ENCODE measurements at regions not wholly inside any gene's neighbourhood (a gene's known extent, or its start where the extent isn't known, plus 50 kb on each side); places are given as distances from the start of the nearest gene placed in this dataset.

- ATAC-seq = no peak
- intact Hi-C loops (cut with micrococcal nuclease; ENCODE audit: unreplicated experiment) = no loop called here
- H3K9ac ChIP-seq (ENCODE audit: control insufficient read depth, insufficient read depth, low read length) = no peak overlapping the region
- TF ChIP-seq STAT1 (conservative IDR thresholded peaks at IDR 0.05) (no peak), RUNX3 (IDR thresholded peaks at IDR 0.05; ENCODE audit: low read length) (no peak), NR2C2 (IDR thresholded peaks at IDR 0.05; ENCODE audit: borderline replicate concordance, control insufficient read depth, insufficient read length, low read depth) (no peak), CEBPB (IDR thresholded peaks at IDR 0.05; ENCODE audit: borderline replicate concordance in 1 of 2, low read depth in 2 of 2, low read length in 2 of 2) (no peak), HDGF (IDR thresholded peaks at IDR 0.05) (no peak), PRDM15 (CRISPR knock-in tag; IDR thresholded peaks at IDR 0.05) (no peak), CBX3 (IDR thresholded peaks at IDR 0.05; ENCODE audit: borderline replicate concordance, low read depth) (no peak), NKRF (conservative IDR thresholded peaks at IDR 0.05) (no peak), BRCA1 (IDR thresholded peaks at IDR 0.05; ENCODE audit: low read depth, low read length) (no peak), ASH2L (IDR thresholded peaks at IDR 0.05; ENCODE audit: borderline replicate concordance, low read depth) (no peak), NFYB (IDR thresholded peaks at IDR 0.05; ENCODE audit: insufficient read depth, low read depth, low read length) (no peak), BHLHE40 (IDR thresholded peaks at IDR 0.05; ENCODE audit: borderline replicate concordance in 1 of 2, low read depth in 2 of 2, low read length in 1 of 2) (no peak), STAT3 (IDR thresholded peaks at IDR 0.05; ENCODE audit: low read depth, low read length) (no peak), USF2 (IDR thresholded peaks at IDR 0.05; ENCODE audit: borderline replicate concordance, low read depth, low read length) (no peak), MEF2A (IDR thresholded peaks at IDR 0.05; ENCODE audit: insufficient read depth, low read depth, low read length) (no peak)
- no peaks in the 10 kb centered on the region for H4K20me1 ChIP-seq (ENCODE audit: control insufficient read depth, insufficient read depth)
- no peaks in the 10 kb centered on the region for H3K36me3 ChIP-seq (ENCODE audit: control insufficient read depth in 2 of 2, insufficient read depth in 2 of 2, low read length in 1 of 2)
- no peak overlapping the region for H3K27ac ChIP-seq (ENCODE audit: control insufficient read depth, insufficient read depth)
- H3K4me2 ChIP-seq (ENCODE audit: control insufficient read depth, insufficient read depth) = no peak overlapping the region
- WGBS (ENCODE audit: insufficient coverage, insufficient replicate concordance, low lambda C conversion rate, missing lambda C conversion rate) = 57% methylated on average over 4 of the region's 4 CpGs
- POLR2A ChIA-PET = interaction anchor here (0.7 kb wide), 1 partner anchor 74 kb away, joined by 4 read pairs; no protein-coding TSS in a partner anchor
- H3K27me3 ChIP-seq (replicated peaks in 1 of 2; ENCODE audit: control insufficient read depth in 2 of 2, insufficient read depth in 2 of 2, low read length in 1 of 2) = no peaks in the 10 kb centered on the region
- SMC1A ChIA-PET (ENCODE audit: uncharacterized antibody, unreplicated experiment) = interaction anchor here (1.4 to 1.8 kb wide), 2 partner anchors 11 kb away, joined by 5 to 6 read pairs; no protein-coding TSS in a partner anchor
- no peak for FAIRE-seq
- no peak overlapping the region for H2AFZ ChIP-seq (ENCODE audit: control insufficient read depth, low read depth, low read length)
- RAD21 ChIA-PET (ENCODE audit: unreplicated experiment) = no interaction called here
- no peak overlapping the region for H3K4me3 ChIP-seq
- no peak for DNase-seq (ENCODE audit: low read depth, low spot score)
- CTCF ChIA-PET = interaction anchor here (1.2 to 1.9 kb wide), 2 partner anchors 15 to 30 kb away, joined by 3 to 4 read pairs; no protein-coding TSS in a partner anchor
- BruUV-seq (replicated peaks) = no TSS peak
- no peaks in the 10 kb centered on the region for H3K9me3 ChIP-seq (replicated peaks; ENCODE audit: control insufficient read depth, insufficient read depth, low read length)
- in situ Hi-C loops (cut with MboI) = no loop called here
- no peaks in the 10 kb centered on the region for H3K79me2 ChIP-seq (ENCODE audit: control insufficient read depth, insufficient read depth, low read length)
- no peaks in the 10 kb centered on the region for H3K4me1 ChIP-seq (ENCODE audit: control insufficient read depth, insufficient read depth, low read length)
These were observed 879.5 kb downstream of the TRIB2 start for GRCh38 chr2:13596233-13596632.
